ENCODE measurements at regions not wholly inside any gene's neighbourhood (a gene's known extent, or its start where the extent isn't known, plus 50 kb on each side); places are given as distances from the start of the nearest gene placed in this dataset.

GRCh38 chr3:165359005-165359404 lies 162.8 kb upstream of the SLITRK3 start:
- no peak overlapping the region for H3K4me2 ChIP-seq
- no peaks in the 10 kb centered on the region for H3K4me1 ChIP-seq
- no peak for TF ChIP-seq Cebpa-rat (IDR thresholded peaks at IDR 0.05)
- no peaks in the 10 kb centered on the region for H3K36me3 ChIP-seq
- no peak overlapping the region for H3K27ac ChIP-seq
- H3K27me3 ChIP-seq = no peaks in the 10 kb centered on the region
- H3K4me3 ChIP-seq = no peak overlapping the region
- no peak overlapping the region for H3K9ac ChIP-seq
- H3K9me3 ChIP-seq (replicated peaks in 1 of 11) = no peaks in the 10 kb centered on the region
- H4K20me1 ChIP-seq = no peaks in the 10 kb centered on the region

DNA sequence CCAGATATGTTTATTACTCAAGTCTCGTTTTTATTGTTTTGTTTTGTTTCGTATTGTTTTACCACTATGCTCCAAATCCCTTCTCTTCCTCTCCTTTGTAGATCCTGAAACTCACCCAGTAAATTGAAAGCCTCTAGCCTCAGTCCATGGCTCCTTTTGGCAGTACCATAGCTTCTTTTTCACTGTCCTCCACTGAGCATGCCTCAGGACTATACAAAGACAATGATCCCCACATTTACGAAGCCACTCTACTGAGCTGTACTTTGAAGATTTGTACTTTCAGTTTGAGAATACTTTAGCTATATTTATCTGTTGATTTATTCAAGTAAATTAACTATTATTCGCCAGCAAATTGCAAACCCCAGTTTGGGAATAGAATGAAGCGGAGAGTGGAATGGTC lies 159.1 kb upstream of the SLITRK3 start:
- Histone ChIP-seq H4K20me1 (no peaks in the 10 kb centered on the region), H3K4me2 (no peak overlapping the region), H3K36me3 (no peaks in the 10 kb centered on the region), H3K27ac (no peak overlapping the region), H3K9me3 (replicated peaks in 1 of 11) (no peaks in the 10 kb centered on the region), H3K4me1 (no peaks in the 10 kb centered on the region), H3K9ac (no peak overlapping the region), H3K27me3 (no peaks in the 10 kb centered on the region), H3K4me3 (no peak overlapping the region)
- no peak for TF ChIP-seq Cebpa-rat (IDR thresholded peaks at IDR 0.05)

GRCh38 chr3:165347526-165347925 lies 151.3 kb upstream of the SLITRK3 start:
- H4K20me1 ChIP-seq = no peaks in the 10 kb centered on the region
- no peak for TF ChIP-seq Cebpa-rat (IDR thresholded peaks at IDR 0.05)
- H3K4me3 ChIP-seq = no peak overlapping the region
- no peaks in the 10 kb centered on the region for H3K36me3 ChIP-seq
- H3K27ac ChIP-seq = no peak overlapping the region
- no peaks in the 10 kb centered on the region for H3K9me3 ChIP-seq (replicated peaks in 1 of 11)
- H3K4me1 ChIP-seq = no peaks in the 10 kb centered on the region
- no peak overlapping the region for H3K9ac ChIP-seq
- H3K4me2 ChIP-seq = no peak overlapping the region
- no peaks in the 10 kb centered on the region for H3K27me3 ChIP-seq

GRCh38 chr3:165346503-165346902 lies 150.3 kb upstream of the SLITRK3 start:
- Histone ChIP-seq H3K9me3 (replicated peaks in 1 of 11) (no peaks in the 10 kb centered on the region), H3K9ac (no peak overlapping the region), H3K36me3 (no peaks in the 10 kb centered on the region), H3K27me3 (no peaks in the 10 kb centered on the region), H3K4me3 (no peak overlapping the region), H3K4me2 (no peak overlapping the region), H3K27ac (no peak overlapping the region), H3K4me1 (no peaks in the 10 kb centered on the region), H4K20me1 (no peaks in the 10 kb centered on the region)
- TF ChIP-seq Cebpa-rat (IDR thresholded peaks at IDR 0.05) = no peak

GRCh38 chr3:165343185-165343584 lies 147.0 kb upstream of the SLITRK3 start:
- no peak for TF ChIP-seq Cebpa-rat (IDR thresholded peaks at IDR 0.05)
- Histone ChIP-seq H3K4me3 (no peak overlapping the region), H3K9me3 (replicated peaks in 1 of 11) (no peaks in the 10 kb centered on the region), H3K4me1 (no peaks in the 10 kb centered on the region), H3K9ac (no peak overlapping the region), H3K4me2 (no peak overlapping the region), H3K27me3 (no peaks in the 10 kb centered on the region), H4K20me1 (no peaks in the 10 kb centered on the region), H3K27ac (no peak overlapping the region), H3K36me3 (no peaks in the 10 kb centered on the region)

DNA sequence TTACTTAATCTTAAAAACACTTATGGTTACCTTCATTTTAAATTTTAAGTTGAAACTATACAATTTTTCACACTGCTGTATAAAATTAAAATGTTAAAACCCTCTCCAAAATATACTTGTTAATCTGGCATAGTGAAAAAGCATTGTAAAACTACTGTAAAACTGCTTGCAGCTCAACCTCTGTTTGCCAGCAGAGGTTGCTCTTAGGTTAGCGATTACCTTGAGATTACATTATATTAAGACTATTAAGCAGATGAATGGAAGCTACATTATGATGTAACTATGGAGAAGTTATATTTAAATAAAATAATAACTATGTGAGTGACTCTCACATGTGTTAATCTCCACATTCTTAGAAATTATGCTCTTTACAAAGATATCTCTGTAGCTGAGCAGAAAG lies 143.6 kb upstream of the SLITRK3 start:
- Histone ChIP-seq H3K9ac (no peak overlapping the region), H3K27me3 (no peaks in the 10 kb centered on the region), H3K4me3 (no peak overlapping the region), H4K20me1 (no peaks in the 10 kb centered on the region), H3K36me3 (no peaks in the 10 kb centered on the region), H3K4me1 (no peaks in the 10 kb centered on the region), H3K4me2 (no peak overlapping the region), H3K27ac (no peak overlapping the region), H3K9me3 (replicated peaks in 1 of 11) (no peaks in the 10 kb centered on the region)
- no peak for TF ChIP-seq Cebpa-rat (IDR thresholded peaks at IDR 0.05)

- no peak for TF ChIP-seq Cebpa-rat (IDR thresholded peaks at IDR 0.05)
- H4K20me1 ChIP-seq = no peaks in the 10 kb centered on the region
- no peaks in the 10 kb centered on the region for H3K9me3 ChIP-seq (replicated peaks in 1 of 11)
- H3K27me3 ChIP-seq = no peaks in the 10 kb centered on the region
- H3K9ac ChIP-seq = no peak overlapping the region
- no peak overlapping the region for H3K4me3 ChIP-seq
- no peak overlapping the region for H3K4me2 ChIP-seq
- H3K36me3 ChIP-seq = no peaks in the 10 kb centered on the region
- H3K4me1 ChIP-seq = no peaks in the 10 kb centered on the region
- H3K27ac ChIP-seq = no peak overlapping the region
Observed at GRCh38 chr3:165336786-165337185, 140.6 kb upstream of the SLITRK3 start.

Measured in BLaER1 treated with 17β-estradiol and CSF1 and Interleukin-3, amounts not matched to agents 10 nM and 100 nM (cell line).